ENCODE measurements at regions not wholly inside any gene's neighbourhood (a gene's known extent, or its start where the extent isn't known, plus 50 kb on each side); places are given as distances from the start of the nearest gene placed in this dataset.
"Not testable (repeated sequence)": the region's sequence is repeated elsewhere in the genome, so short reads cannot be mapped to it uniquely, and the experiment has no call there.

GRCh38 chr18:51248685-51249084 is 51.2 kb upstream of the MEX3C start:
- no peak for DNase-seq

GRCh38 chr18:51250006-51250405 is 52.5 kb upstream of the MEX3C start:
- no peak for DNase-seq

- DNase-seq: no peak
These were observed 53.1 kb upstream of the MEX3C start for GRCh38 chr18:51250458-51251024.

GRCh38 chr18:51251625-51252024 is 54.1 kb upstream of the MEX3C start:
- no peak for DNase-seq

GRCh38 chr18:51253476-51253875 is 56.0 kb upstream of the MEX3C start:
- DNase-seq: no peak

- no peak for DNase-seq
These were observed 58.2 kb upstream of the MEX3C start for GRCh38 chr18:51255693-51256092.

- no peak for DNase-seq
These were observed 59.7 kb upstream of the MEX3C start for GRCh38 chr18:51257150-51257549.

- no peak for DNase-seq
These were observed 62.6 kb upstream of the MEX3C start for GRCh38 chr18:51260118-51260517.

- not testable (repeated sequence) for DNase-seq
These were observed 68.6 kb upstream of the MEX3C start for GRCh38 chr18:51266077-51266476.

GRCh38 chr18:51266773-51267172 is 69.3 kb upstream of the MEX3C start:
- no peak for DNase-seq

- DNase-seq: no peak
These were observed 76.0 kb upstream of the MEX3C start for GRCh38 chr18:51273437-51273836.

GRCh38 chr18:51275712-51276476 is 78.4 kb upstream of the MEX3C start:
- no peak for DNase-seq

- DNase-seq: no peak
These were observed 80.7 kb upstream of the MEX3C start for GRCh38 chr18:51278045-51278649.

- DNase-seq: no peak
These were observed 82.0 kb upstream of the MEX3C start for GRCh38 chr18:51279367-51279984.

GRCh38 chr18:51287818-51288508 is 90.5 kb upstream of the MEX3C start:
- no peak for DNase-seq

- DNase-seq: no peak
These were observed 91.1 kb upstream of the MEX3C start for GRCh38 chr18:51288582-51288981.

- no peak for DNase-seq
These were observed 93.4 kb upstream of the MEX3C start for GRCh38 chr18:51290860-51291259.

- DNase-seq: no peak
These were observed 103.4 kb upstream of the MEX3C start for GRCh38 chr18:51300912-51301311.

- DNase-seq: no peak
These were observed 103.9 kb upstream of the MEX3C start for GRCh38 chr18:51301376-51301775.

- no peak for DNase-seq
These were observed 119.2 kb upstream of the MEX3C start for GRCh38 chr18:51316677-51317076.

GRCh38 chr18:51321696-51322095 is 124.2 kb upstream of the MEX3C start:
- no peak for DNase-seq

- no peak for DNase-seq
These were observed 126.5 kb upstream of the MEX3C start for GRCh38 chr18:51323961-51324360.

GRCh38 chr18:51330148-51330547 is 132.7 kb upstream of the MEX3C start:
- DNase-seq: no peak
